ENCODE measurements at regions not wholly inside any gene's neighbourhood (a gene's known extent, or its start where the extent isn't known, plus 50 kb on each side); places are given as distances from the start of the nearest gene placed in this dataset.

DNA sequence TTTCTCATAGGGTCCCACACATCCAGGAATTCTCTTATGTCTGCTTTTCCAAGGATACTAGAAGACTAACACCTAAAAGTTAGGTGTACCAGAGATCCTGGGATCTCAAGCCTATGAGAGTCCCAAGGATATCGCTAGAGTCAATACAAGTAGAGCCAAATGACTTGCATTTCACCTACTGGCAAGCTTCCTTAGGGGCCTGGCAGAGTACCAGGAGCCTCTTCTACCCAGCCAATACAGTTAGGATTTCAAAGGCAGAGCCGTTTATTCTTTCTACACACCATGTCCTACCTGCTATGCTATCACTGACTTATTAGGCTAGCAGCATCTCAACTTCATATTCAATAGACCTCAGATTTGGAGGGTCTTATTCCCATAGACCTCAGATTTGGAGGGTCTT lies 53.5 kb upstream of the UNC5B start:
- DNase-seq: peak; percentile 2

DNA sequence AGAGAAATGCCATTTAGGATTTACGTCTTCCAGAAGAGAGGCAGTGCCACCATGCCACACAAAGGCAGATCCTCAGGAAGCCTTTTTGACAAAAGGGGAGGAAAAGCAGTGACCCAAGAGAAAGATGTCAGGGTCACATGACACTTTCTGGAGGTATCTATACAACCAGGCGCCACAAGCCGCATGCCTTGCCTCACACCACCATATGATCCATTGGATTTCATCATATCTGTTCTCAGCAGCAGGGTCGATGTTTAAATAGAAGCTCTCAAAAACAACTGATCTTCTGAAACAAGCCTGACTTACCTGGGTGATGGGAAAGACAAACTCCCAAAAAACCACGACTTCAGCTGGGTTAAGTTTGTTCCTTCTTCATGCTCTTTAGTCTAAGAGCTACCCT lies 52.5 kb upstream of the UNC5B start:
- DNase-seq: no peak

- peak; percentile 28 for DNase-seq
Measured at GRCh38 chr10:71161425-71161824, 50.9 kb upstream of the UNC5B start.

Measured in activated effector memory CD4-positive, alpha-beta T cell treated with anti-CD3 and anti-CD28 coated beads, Interleukin-2, amount 50 U/mL, for 16 hours (primary cell).